Endothelial cell of umbilical vein (primary cell): ENCODE measurements at regions not wholly inside any gene's neighbourhood (a gene's known extent, or its start where the extent isn't known, plus 50 kb on each side); places are given as distances from the start of the nearest gene placed in this dataset.

Source experiments
- BruUV-seq: library from RNA; stranded (reverse); fragments of 400-500 nt; replicated peaks from 2 replicates; lab custom pipeline; 2021; lab: Mats Ljungman, UMichigan
- CTCF ChIA-PET: fragments of 300-600, 350-600 bp; sonication (Branson Sonifier 250); formaldehyde crosslinking; loops from one replicate; lab custom pipeline; 2021; ENCODE audit warnings: antibody characterized with exemption, inconsistent platforms; lab: Charles Lee
- POLR2A ChIA-PET: fragments of 300-600, 350-600 bp; sonication (Branson Sonifier 250); formaldehyde crosslinking; loops from one replicate; lab custom pipeline; 2021; ENCODE audit warnings: antibody characterized with exemption, inconsistent platforms; lab: Charles Lee
- DNase-seq: peaks from one replicate; pipeline ENCODE4 v3.0.0-alpha.2; 2011; ENCODE audit warnings: low read depth, low spot score
- FAIRE-seq: peaks from 2 replicates; lab custom pipeline; 2011; peaks lifted over from hg19 to GRCh38; lab: Jason Lieb, UNC
- H2AFZ ChIP-seq: 2 replicates; pipeline ENCODE4 v1.6.0; 2012; ENCODE audit warnings: low read depth, low read length, control low read depth, inconsistent platforms
- H3K27ac ChIP-seq: 2 replicates; pipeline ENCODE4 v1.5.1; 2011; ENCODE audit warnings: low read depth, mild to moderate bottlenecking, control low read depth, low read length, moderate library complexity; ENCODE audit not compliant: insufficient read depth
- H3K27me3 ChIP-seq, 2 experiments: 2 replicates each; pipeline versions ENCODE4 v1.6.0 to v1.6.1; 2011; ENCODE audit warnings: low read length in 2 of 2, mixed read lengths in 1 of 2; ENCODE audit not compliant: control insufficient read depth in 2 of 2, insufficient read depth in 2 of 2
- H3K36me3 ChIP-seq, 2 experiments: 2 replicates in 1 of 2; 3 replicates in 1 of 2; pipeline ENCODE4 v1.5.1; 2011; ENCODE audit warnings: low read length in 2 of 2, mild to moderate bottlenecking in 1 of 2, moderate library complexity in 1 of 2; ENCODE audit not compliant: control insufficient read depth in 2 of 2, insufficient read depth in 2 of 2; ENCODE audit errors: extremely low read depth in 1 of 2
- H3K4me1 ChIP-seq: 3 replicates; pipeline ENCODE4 v1.5.1; 2011; ENCODE audit warnings: mild to moderate bottlenecking, low read length; ENCODE audit not compliant: control insufficient read depth, insufficient read depth; ENCODE audit errors: extremely low read depth
- H3K4me2 ChIP-seq: 2 replicates; pipeline ENCODE4 v1.6.1; 2011; ENCODE audit warnings: low read length, control low read depth, mixed read lengths; ENCODE audit not compliant: insufficient read depth
- H3K4me3 ChIP-seq, 3 experiments: fragments of 200-600 bp in 1 of 3; sonication (generic), shearing (Covaris generic) in 1 of 3; replicated peaks in 1 of 3; 2 replicates each; pipeline ENCODE4 v1.5.1; 2011 to 2016; ENCODE audit warnings: control low read depth in 3 of 3, low read length in 3 of 3, mild to moderate bottlenecking in 2 of 3, inconsistent platforms in 1 of 3, low read depth in 1 of 3, moderate library complexity in 1 of 3; ENCODE audit not compliant: insufficient read depth in 1 of 3
- H3K79me2 ChIP-seq: 2 replicates; pipeline ENCODE4 v1.6.0; 2012; ENCODE audit warnings: low read length, inconsistent platforms; ENCODE audit not compliant: control insufficient read depth, insufficient read depth
- H3K9ac ChIP-seq: replicated peaks from 2 replicates; pipeline ENCODE3; 2011; ENCODE audit warnings: low read length, control low read depth; ENCODE audit not compliant: insufficient read depth; ENCODE audit errors: extremely low read depth
- H3K9me1 ChIP-seq: replicated peaks from 3 replicates; pipeline ENCODE4 v1.6.0; 2011; ENCODE audit warnings: mild to moderate bottlenecking, low read length; ENCODE audit not compliant: control insufficient read depth, insufficient read depth; ENCODE audit errors: extremely low read depth
- H3K9me3 ChIP-seq: replicated peaks from 2 replicates; pipeline ENCODE4 v1.5.1; 2012; ENCODE audit warnings: low read length, inconsistent platforms; ENCODE audit not compliant: control insufficient read depth, insufficient read depth
- H4K20me1 ChIP-seq: replicated peaks from 2 replicates; pipeline ENCODE3; 2011; ENCODE audit warnings: mild to moderate bottlenecking, low read length; ENCODE audit not compliant: control insufficient read depth, insufficient read depth; ENCODE audit errors: extremely low read depth
- EZH2 ChIP-seq: IDR thresholded peaks from 2 replicates; pipeline ENCODE4 v1.6.1; 2012; ENCODE audit warnings: borderline replicate concordance, low read depth, mild to moderate bottlenecking, moderate library complexity, low read length, inconsistent platforms; ENCODE audit not compliant: severe bottlenecking
- FOS ChIP-seq: IDR thresholded peaks from 2 replicates; pipeline ENCODE4 v1.6.1; 2011; ENCODE audit warnings: mild to moderate bottlenecking, low read length, moderate library complexity, borderline replicate concordance; ENCODE audit not compliant: insufficient read depth
- MYC ChIP-seq: IDR thresholded peaks from one replicate; pipeline ENCODE4 v1.6.1; 2011; ENCODE audit warnings: mild to moderate bottlenecking, low read depth, low read length
- dilution Hi-C: fragments of 300-500 bp; cut with MboI; formaldehyde crosslinking; loops from one replicate; pipeline ENCODE4 v1.15.0; 2019; ENCODE audit warnings: low sequenced_read_pairs; ENCODE audit not compliant: extremely low pct_ligation_motif_present
- intact Hi-C: fragments of 100-400 bp; cut with micrococcal nuclease; formaldehyde crosslinking; loops from one replicate; pipeline ENCODE4 v1.10.0; 2022
- TF ChIP-seq, protein P1 (sequence below): IDR thresholded peaks from 2 replicates; pipeline ENCODE4 v1.6.1; 2011; ENCODE audit not compliant: insufficient read depth, insufficient read length
- TF ChIP-seq, protein P2 (sequence below), 2 donors: IDR thresholded peaks; 1 replicate in 1 of 2; 2 replicates in 1 of 2; pipeline ENCODE4 v1.5.1; 2011; ENCODE audit warnings: low read length in 2 of 2, mild to moderate bottlenecking in 2 of 2, moderate library complexity in 2 of 2, control low read depth in 1 of 2, inconsistent platforms in 1 of 2, low read depth in 1 of 2; ENCODE audit not compliant: insufficient read depth in 1 of 2; ENCODE audit errors: extremely low read depth in 1 of 2

DNA sequence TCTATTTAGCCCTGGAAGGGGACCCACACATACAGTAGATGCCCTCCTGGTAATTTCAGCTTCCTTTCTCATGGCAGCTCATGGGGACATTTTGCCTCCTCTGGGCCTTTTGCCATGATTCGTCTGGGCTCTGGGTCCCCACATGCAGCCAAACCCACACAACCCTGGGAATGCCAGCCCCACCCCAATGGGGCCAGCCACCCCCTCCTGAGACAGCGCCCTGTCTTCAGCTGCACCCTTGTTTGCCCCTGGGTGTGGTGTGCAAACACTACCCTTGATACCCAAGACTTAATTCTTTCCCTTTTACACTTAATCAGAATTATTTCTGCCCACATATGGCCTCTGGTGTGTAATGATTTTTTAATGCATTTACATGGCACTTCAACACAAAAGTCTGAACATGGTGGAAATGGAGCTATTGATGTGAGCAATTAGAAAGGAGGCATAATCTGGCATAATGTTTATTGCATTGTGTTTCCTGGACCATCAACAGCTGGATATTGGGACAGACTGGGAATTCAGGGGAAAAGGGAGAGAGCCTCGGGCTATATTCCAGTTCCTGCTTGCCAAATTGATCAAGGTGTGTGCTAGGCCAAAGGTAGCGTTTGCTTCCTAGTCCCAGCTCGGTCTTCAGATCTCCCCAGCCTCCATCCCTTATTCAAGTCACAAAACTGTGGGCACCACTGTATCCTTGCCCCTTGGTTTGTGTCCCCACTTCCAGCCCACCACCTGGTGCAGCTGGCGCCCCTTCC is 85.0 kb upstream of the ANO1 start:
- Histone ChIP-seq H3K79me2 (no peaks in the 10 kb centered on the region), H4K20me1 (no peaks in the 10 kb centered on the region), H3K27ac (no peak overlapping the region), H3K4me3 (no peak overlapping the region), H2AFZ (no peak overlapping the region), H3K36me3 (no peaks in the 10 kb centered on the region), H3K9me1 (no peaks in the 10 kb centered on the region), H3K9me3 (no peaks in the 10 kb centered on the region), H3K4me2 (no peak overlapping the region), H3K27me3 (peaks cover 7 to 32% of the 10 kb centered on the region in 2 experiments), H3K4me1 (no peaks in the 10 kb centered on the region), H3K9ac (no peak overlapping the region)
- FAIRE-seq (no peak), DNase-seq (no peak)
- CTCF ChIA-PET, result interaction anchor here (1.0 kb wide), 2 partner anchors 10 to 14 kb away, joined by 3 to 4 read pairs; no protein-coding TSS in a partner anchor
- dilution Hi-C loops, result no loop called here
- intact Hi-C loops, result no loop called here
- POLR2A ChIA-PET, result no interaction called here
- TF ChIP-seq FOS, result no peak
- no peak for TF ChIP-seq EZH2
- TF ChIP-seq MYC, result no peak
- TF ChIP-seq, protein P1, sequence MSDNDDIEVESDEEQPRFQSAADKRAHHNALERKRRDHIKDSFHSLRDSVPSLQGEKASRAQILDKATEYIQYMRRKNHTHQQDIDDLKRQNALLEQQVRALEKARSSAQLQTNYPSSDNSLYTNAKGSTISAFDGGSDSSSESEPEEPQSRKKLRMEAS, result no peak
- TF ChIP-seq, protein P2, sequence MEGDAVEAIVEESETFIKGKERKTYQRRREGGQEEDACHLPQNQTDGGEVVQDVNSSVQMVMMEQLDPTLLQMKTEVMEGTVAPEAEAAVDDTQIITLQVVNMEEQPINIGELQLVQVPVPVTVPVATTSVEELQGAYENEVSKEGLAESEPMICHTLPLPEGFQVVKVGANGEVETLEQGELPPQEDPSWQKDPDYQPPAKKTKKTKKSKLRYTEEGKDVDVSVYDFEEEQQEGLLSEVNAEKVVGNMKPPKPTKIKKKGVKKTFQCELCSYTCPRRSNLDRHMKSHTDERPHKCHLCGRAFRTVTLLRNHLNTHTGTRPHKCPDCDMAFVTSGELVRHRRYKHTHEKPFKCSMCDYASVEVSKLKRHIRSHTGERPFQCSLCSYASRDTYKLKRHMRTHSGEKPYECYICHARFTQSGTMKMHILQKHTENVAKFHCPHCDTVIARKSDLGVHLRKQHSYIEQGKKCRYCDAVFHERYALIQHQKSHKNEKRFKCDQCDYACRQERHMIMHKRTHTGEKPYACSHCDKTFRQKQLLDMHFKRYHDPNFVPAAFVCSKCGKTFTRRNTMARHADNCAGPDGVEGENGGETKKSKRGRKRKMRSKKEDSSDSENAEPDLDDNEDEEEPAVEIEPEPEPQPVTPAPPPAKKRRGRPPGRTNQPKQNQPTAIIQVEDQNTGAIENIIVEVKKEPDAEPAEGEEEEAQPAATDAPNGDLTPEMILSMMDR (IDR thresholded peaks at IDR 0.05; ENCODE audit: extremely low read depth in 1 of 2, insufficient read depth in 1 of 2, low read depth in 1 of 2, low read length in 2 of 2), result no peak
- no TSS peak for BruUV-seq
